GM23338 (cell line): ENCODE measurements at regions not wholly inside any gene's neighbourhood (a gene's known extent, or its start where the extent isn't known, plus 50 kb on each side); places are given as distances from the start of the nearest gene placed in this dataset.

Experiments used
- ATAC-seq: fragments of 200-7000 bp; cut with Tn5 transposase; 3 replicates; pipeline ENCODE4 v1.9.1; 2020
- DNase-seq: peaks from one replicate; pipeline ENCODE4 v3.0.0-alpha.2; 2015; ENCODE audit warnings: low spot score
- H2AFZ ChIP-seq: fragments of 200-600 bp; sonication (generic); 2 replicates; pipeline ENCODE4 v1.8.0; 2016; ENCODE audit warnings: antibody characterized with exemption, mild to moderate bottlenecking, moderate library complexity
- H3F3A ChIP-seq: fragments of 200-600 bp; sonication (generic); replicated peaks from 2 replicates; pipeline ENCODE4 v1.8.0; 2017; ENCODE audit warnings: antibody characterized with exemption, mixed run types, low read depth
- H3K27ac ChIP-seq: fragments of 200-600 bp; sonication (generic); 2 replicates; pipeline ENCODE4 v1.6.1; 2016; ENCODE audit warnings: low read depth
- H3K27me3 ChIP-seq: fragments of 200-600 bp; sonication (generic); 2 replicates; pipeline ENCODE4 v1.8.0; 2016; ENCODE audit warnings: mild to moderate bottlenecking, mixed run types, moderate library complexity; ENCODE audit not compliant: insufficient read depth
- H3K36me3 ChIP-seq: fragments of 200-600 bp; sonication (generic); 2 replicates; pipeline ENCODE4 v1.8.0; 2016; ENCODE audit warnings: mild to moderate bottlenecking; ENCODE audit not compliant: insufficient read depth
- H3K4me1 ChIP-seq: fragments of 200-600 bp; sonication (generic); 2 replicates; pipeline ENCODE4 v1.8.0; 2016; ENCODE audit warnings: mild to moderate bottlenecking, moderate library complexity; ENCODE audit not compliant: insufficient read depth
- H3K4me2 ChIP-seq: fragments of 200-600 bp; sonication (generic); 2 replicates; pipeline ENCODE4 v1.7.1; 2017; ENCODE audit warnings: mixed run types
- H3K4me3 ChIP-seq: fragments of 200-600 bp; sonication (generic); 2 replicates; pipeline ENCODE4 v1.6.1; 2016; ENCODE audit warnings: mixed run types
- H3K79me2 ChIP-seq: fragments of 200-600 bp; sonication (generic); replicated peaks from 2 replicates; pipeline ENCODE4 v1.8.0; 2017; ENCODE audit warnings: mild to moderate bottlenecking; ENCODE audit not compliant: insufficient read depth
- H3K9me2 ChIP-seq: fragments of 200-600 bp; sonication (generic); 2 replicates; pipeline ENCODE4 v1.8.0; 2017; ENCODE audit not compliant: insufficient read depth
- H4K20me1 ChIP-seq: fragments of 200-600 bp; sonication (generic); replicated peaks from 2 replicates; pipeline ENCODE4 v1.8.0; 2017; ENCODE audit warnings: mild to moderate bottlenecking; ENCODE audit not compliant: insufficient read depth
- H3K27ac Mint-ChIP-seq: 2 replicates; pipeline ENCODE4 v1.8.0; 2020; ENCODE audit warnings: inconsistent platforms, mild to moderate bottlenecking, moderate library complexity, mixed read lengths
- H3K27me3 Mint-ChIP-seq: 3 replicates; pipeline ENCODE4 v1.8.0; 2022; ENCODE audit warnings: low read depth, mild to moderate bottlenecking, moderate library complexity, mixed read lengths, inconsistent platforms; ENCODE audit not compliant: insufficient read depth, poor library complexity
- H3K36me3 Mint-ChIP-seq: 3 replicates; pipeline ENCODE4 v1.8.0; 2021; ENCODE audit warnings: low read depth, mild to moderate bottlenecking, inconsistent platforms, moderate library complexity, mixed read lengths
- H3K4me1 Mint-ChIP-seq: 3 replicates; pipeline ENCODE4 v1.8.0; 2020; ENCODE audit warnings: mild to moderate bottlenecking, inconsistent platforms, mixed read lengths
- H3K4me3 Mint-ChIP-seq: 3 replicates; pipeline ENCODE4 v1.8.0; 2021; ENCODE audit warnings: moderate library complexity, mild to moderate bottlenecking, inconsistent platforms, mixed read lengths
- H3K9me3 Mint-ChIP-seq: 3 replicates; pipeline ENCODE4 v1.8.0; 2020; ENCODE audit warnings: moderate library complexity, mild to moderate bottlenecking, inconsistent platforms, mixed read lengths
- CREB1 ChIP-seq: fragments of 250-450 bp; sonication (Bioruptor Pico); IDR thresholded peaks from 2 replicates; pipeline ENCODE4 v1.5.0; 2020; ENCODE audit warnings: low read depth, mild to moderate bottlenecking, moderate library complexity
- EZH2phosphoT487 ChIP-seq: fragments of 200-600 bp; sonication (generic); IDR thresholded peaks from one replicate; pipeline ENCODE4 v1.8.1; 2018; ENCODE audit warnings: antibody characterized with exemption; ENCODE audit not compliant: unreplicated experiment
- JUNB ChIP-seq: IDR thresholded peaks from one replicate; pipeline ENCODE4 v1.6.1; 2016; ENCODE audit warnings: antibody characterized with exemption; ENCODE audit not compliant: unreplicated experiment
- NANOG ChIP-seq: IDR thresholded peaks from 2 replicates; pipeline ENCODE4 v1.6.1; 2016; ENCODE audit warnings: antibody characterized with exemption, borderline replicate concordance
- POLR2AphosphoS5 ChIP-seq: IDR thresholded peaks from 2 replicates; pipeline ENCODE4 v1.6.1; 2016; ENCODE audit warnings: antibody characterized with exemption, low read depth
- STAT1 ChIP-seq: IDR thresholded peaks from one replicate; pipeline ENCODE4 v1.6.1; 2016; ENCODE audit warnings: antibody characterized with exemption; ENCODE audit not compliant: unreplicated experiment
- ZNF114 ChIP-seq: fragments of 250-450 bp; sonication (Bioruptor Pico); IDR thresholded peaks from 2 replicates; pipeline ENCODE4 v1.5.0; 2020; ENCODE audit warnings: mild to moderate bottlenecking, moderate library complexity
- ZNF331 ChIP-seq: fragments of 250-450 bp; sonication (Bioruptor Pico); IDR thresholded peaks from 2 replicates; pipeline ENCODE4 v1.5.0; 2020; ENCODE audit warnings: low read depth, mild to moderate bottlenecking, moderate library complexity
- TF ChIP-seq, protein P1 (sequence below): fragments of 250-450 bp; sonication (Bioruptor Pico); IDR thresholded peaks from 2 replicates; pipeline ENCODE4 v1.5.0; 2020; ENCODE audit warnings: mild to moderate bottlenecking, moderate library complexity
- TF ChIP-seq, protein P2 (sequence below), 2 experiments: fragments of 200-600 bp in 1 of 2; sonication (generic) in 1 of 2; conservative IDR thresholded peaks; 2 replicates each; pipeline versions ENCODE4 v1.5.1 to v1.6.1; 2016 to 2017; ENCODE audit warnings: antibody characterized with exemption in 2 of 2, low read depth in 2 of 2, mild to moderate bottlenecking in 2 of 2, moderate library complexity in 1 of 2

DNA sequence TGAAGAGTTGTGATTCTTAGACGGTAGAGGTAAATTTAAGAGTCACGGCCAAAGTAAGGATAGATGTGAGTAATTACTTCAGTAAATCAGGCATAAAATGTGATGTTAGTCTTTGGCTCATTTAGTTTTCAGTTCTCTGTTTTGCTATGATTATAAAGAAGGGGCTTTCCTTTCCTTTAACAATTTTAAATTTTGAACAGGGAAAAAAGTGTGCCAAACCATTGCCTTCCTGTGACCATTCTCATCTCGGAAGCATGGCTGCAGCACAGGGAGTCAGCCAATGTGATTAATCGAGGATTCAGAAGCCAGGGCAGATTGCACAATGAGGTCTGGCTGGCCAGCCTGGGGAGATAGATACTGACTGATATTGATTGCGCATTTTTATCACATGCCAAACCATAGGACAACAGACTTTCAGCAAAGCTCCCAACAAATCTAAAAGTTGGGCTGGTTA, 480.2 kb upstream of the PRICKLE1 start:
- 0 out of 3 replicates have a peak, but pooled peaks cover 2% of the 10 kb centered on the region for H3K36me3 Mint-ChIP-seq
- H3K27me3 Mint-ChIP-seq, result peaks cover 2% of the 10 kb centered on the region
- no peaks in the 10 kb centered on the region for H3K9me3 Mint-ChIP-seq
- no peak overlapping the region for H3K27ac ChIP-seq
- H4K20me1 ChIP-seq, result no peaks in the 10 kb centered on the region
- H3K79me2 ChIP-seq, result no peaks in the 10 kb centered on the region
- no peaks in the 10 kb centered on the region for H3K36me3 ChIP-seq
- H3K4me1 ChIP-seq, result peaks cover 3% of the 10 kb centered on the region; the same call in 1 of the 2 replicates
- H3K4me3 Mint-ChIP-seq, result no peak overlapping the region
- no peak overlapping the region for H3K4me3 ChIP-seq
- H2AFZ ChIP-seq, result no peak overlapping the region
- no peaks in the 10 kb centered on the region for H3F3A ChIP-seq
- DNase-seq (no peak), ATAC-seq (no peak)
- TF ChIP-seq, protein P1, sequence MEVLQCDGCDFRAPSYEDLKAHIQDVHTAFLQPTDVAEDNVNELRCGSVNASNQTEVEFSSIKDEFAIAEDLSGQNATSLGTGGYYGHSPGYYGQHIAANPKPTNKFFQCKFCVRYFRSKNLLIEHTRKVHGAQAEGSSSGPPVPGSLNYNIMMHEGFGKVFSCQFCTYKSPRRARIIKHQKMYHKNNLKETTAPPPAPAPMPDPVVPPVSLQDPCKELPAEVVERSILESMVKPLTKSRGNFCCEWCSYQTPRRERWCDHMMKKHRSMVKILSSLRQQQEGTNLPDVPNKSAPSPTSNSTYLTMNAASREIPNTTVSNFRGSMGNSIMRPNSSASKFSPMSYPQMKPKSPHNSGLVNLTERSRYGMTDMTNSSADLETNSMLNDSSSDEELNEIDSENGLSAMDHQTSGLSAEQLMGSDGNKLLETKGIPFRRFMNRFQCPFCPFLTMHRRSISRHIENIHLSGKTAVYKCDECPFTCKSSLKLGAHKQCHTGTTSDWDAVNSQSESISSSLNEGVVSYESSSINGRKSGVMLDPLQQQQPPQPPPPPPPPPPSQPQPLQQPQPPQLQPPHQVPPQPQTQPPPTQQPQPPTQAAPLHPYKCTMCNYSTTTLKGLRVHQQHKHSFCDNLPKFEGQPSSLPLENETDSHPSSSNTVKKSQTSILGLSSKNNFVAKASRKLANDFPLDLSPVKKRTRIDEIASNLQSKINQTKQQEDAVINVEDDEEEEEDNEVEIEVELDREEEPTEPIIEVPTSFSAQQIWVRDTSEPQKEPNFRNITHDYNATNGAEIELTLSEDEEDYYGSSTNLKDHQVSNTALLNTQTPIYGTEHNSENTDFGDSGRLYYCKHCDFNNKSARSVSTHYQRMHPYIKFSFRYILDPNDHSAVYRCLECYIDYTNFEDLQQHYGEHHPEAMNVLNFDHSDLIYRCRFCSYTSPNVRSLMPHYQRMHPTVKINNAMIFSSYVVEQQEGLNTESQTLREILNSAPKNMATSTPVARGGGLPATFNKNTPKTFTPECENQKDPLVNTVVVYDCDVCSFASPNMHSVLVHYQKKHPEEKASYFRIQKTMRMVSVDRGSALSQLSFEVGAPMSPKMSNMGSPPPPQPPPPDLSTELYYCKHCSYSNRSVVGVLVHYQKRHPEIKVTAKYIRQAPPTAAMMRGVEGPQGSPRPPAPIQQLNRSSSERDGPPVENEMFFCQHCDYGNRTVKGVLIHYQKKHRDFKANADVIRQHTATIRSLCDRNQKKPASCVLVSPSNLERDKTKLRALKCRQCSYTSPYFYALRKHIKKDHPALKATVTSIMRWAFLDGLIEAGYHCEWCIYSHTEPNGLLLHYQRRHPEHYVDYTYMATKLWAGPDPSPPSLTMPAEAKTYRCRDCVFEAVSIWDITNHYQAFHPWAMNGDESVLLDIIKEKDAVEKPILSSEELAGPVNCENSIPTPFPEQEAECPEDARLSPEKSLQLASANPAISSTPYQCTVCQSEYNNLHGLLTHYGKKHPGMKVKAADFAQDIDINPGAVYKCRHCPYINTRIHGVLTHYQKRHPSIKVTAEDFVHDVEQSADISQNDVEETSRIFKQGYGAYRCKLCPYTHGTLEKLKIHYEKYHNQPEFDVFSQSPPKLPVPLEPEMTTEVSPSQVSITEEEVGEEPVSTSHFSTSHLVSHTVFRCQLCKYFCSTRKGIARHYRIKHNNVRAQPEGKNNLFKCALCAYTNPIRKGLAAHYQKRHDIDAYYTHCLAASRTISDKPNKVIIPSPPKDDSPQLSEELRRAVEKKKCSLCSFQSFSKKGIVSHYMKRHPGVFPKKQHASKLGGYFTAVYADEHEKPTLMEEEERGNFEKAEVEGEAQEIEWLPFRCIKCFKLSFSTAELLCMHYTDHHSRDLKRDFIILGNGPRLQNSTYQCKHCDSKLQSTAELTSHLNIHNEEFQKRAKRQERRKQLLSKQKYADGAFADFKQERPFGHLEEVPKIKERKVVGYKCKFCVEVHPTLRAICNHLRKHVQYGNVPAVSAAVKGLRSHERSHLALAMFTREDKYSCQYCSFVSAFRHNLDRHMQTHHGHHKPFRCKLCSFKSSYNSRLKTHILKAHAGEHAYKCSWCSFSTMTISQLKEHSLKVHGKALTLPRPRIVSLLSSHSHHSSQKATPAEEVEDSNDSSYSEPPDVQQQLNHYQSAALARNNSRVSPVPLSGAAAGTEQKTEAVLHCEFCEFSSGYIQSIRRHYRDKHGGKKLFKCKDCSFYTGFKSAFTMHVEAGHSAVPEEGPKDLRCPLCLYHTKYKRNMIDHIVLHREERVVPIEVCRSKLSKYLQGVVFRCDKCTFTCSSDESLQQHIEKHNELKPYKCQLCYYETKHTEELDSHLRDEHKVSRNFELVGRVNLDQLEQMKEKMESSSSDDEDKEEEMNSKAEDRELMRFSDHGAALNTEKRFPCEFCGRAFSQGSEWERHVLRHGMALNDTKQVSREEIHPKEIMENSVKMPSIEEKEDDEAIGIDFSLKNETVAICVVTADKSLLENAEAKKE (CRISPR knock-in tag), result no peak
- no peak for TF ChIP-seq NANOG
- TF ChIP-seq, protein P2, sequence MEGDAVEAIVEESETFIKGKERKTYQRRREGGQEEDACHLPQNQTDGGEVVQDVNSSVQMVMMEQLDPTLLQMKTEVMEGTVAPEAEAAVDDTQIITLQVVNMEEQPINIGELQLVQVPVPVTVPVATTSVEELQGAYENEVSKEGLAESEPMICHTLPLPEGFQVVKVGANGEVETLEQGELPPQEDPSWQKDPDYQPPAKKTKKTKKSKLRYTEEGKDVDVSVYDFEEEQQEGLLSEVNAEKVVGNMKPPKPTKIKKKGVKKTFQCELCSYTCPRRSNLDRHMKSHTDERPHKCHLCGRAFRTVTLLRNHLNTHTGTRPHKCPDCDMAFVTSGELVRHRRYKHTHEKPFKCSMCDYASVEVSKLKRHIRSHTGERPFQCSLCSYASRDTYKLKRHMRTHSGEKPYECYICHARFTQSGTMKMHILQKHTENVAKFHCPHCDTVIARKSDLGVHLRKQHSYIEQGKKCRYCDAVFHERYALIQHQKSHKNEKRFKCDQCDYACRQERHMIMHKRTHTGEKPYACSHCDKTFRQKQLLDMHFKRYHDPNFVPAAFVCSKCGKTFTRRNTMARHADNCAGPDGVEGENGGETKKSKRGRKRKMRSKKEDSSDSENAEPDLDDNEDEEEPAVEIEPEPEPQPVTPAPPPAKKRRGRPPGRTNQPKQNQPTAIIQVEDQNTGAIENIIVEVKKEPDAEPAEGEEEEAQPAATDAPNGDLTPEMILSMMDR (conservative IDR thresholded peaks at IDR 0.05; ENCODE audit: low read depth in 2 of 2), result no peak
- TF ChIP-seq JUNB, result no peak
- no peak for TF ChIP-seq ZNF331
- TF ChIP-seq POLR2AphosphoS5, result no peak
- TF ChIP-seq EZH2phosphoT487, result no peak
- TF ChIP-seq STAT1, result no peak
- TF ChIP-seq ZNF114 (CRISPR knock-in tag), result no peak
- TF ChIP-seq CREB1, result no peak
- no peak overlapping the region for H3K27ac Mint-ChIP-seq
- peaks cover 4% of the 10 kb centered on the region; the same call in 2 of the 3 replicates for H3K4me1 Mint-ChIP-seq
- no peaks in the 10 kb centered on the region for H3K27me3 ChIP-seq
- no peak overlapping the region for H3K4me2 ChIP-seq
- H3K9me2 ChIP-seq, result 0 out of 2 replicates have a peak, but pooled peaks cover 2% of the 10 kb centered on the region
